Sigmoid colon (tissue), 6 donors: ENCODE measurements at regions not wholly inside any gene's neighbourhood (a gene's known extent, or its start where the extent isn't known, plus 50 kb on each side); places are given as distances from the start of the nearest gene placed in this dataset.

ENCODE experiments used
- DNase-seq: peaks from one replicate; pipeline ENCODE4 v3.0.0-alpha.2; 2019
- H3K27ac ChIP-seq, 4 donors: fragments of 200-600 bp; sonication (generic); one replicate each; pipeline ENCODE4 v1.5.1; 2016 to 2019; ENCODE audit warnings: mild to moderate bottlenecking in 1 of 4
- H3K27me3 ChIP-seq, 3 donors: fragments of 200-600 bp; sonication (generic); one replicate each; pipeline ENCODE4 v1.5.1; 2019; ENCODE audit warnings: mild to moderate bottlenecking in 1 of 3
- H3K36me3 ChIP-seq, 4 donors: fragments of 200-600 bp; sonication (generic); one replicate each; pipeline ENCODE4 v1.5.1; 2016 to 2019
- H3K4me1 ChIP-seq, 4 donors: fragments of 200-600 bp; sonication (generic); one replicate each; pipeline ENCODE4 v1.5.1; 2017 to 2019
- H3K4me3 ChIP-seq, 4 donors: fragments of 200-600 bp; sonication (generic); one replicate each; pipeline ENCODE4 v1.5.1; 2017 to 2019; ENCODE audit warnings: mild to moderate bottlenecking in 2 of 4, moderate library complexity in 1 of 4
- H3K9me3 ChIP-seq, 4 donors: fragments of 200-600 bp in 3 of 4; sonication (generic) in 3 of 4; one replicate each; pipeline versions ENCODE4 v1.5.1 to v1.6.1; 2013 to 2019
- CTCF ChIP-seq, 4 experiments: fragments of 450-650 bp in 3 of 4; fragments of 200-600 bp in 1 of 4; IDR thresholded peaks; one replicate each; pipeline ENCODE4 v1.5.1; 2016 to 2019; ENCODE audit warnings: antibody characterized with exemption in 4 of 4, mild to moderate bottlenecking in 3 of 4, moderate library complexity in 2 of 4
- EP300 ChIP-seq, 4 donors: sonication (generic); formaldehyde crosslinking; IDR thresholded peaks; one replicate each; pipeline ENCODE4 v1.6.1; 2017; ENCODE audit warnings: antibody characterized with exemption in 4 of 4
- POLR2A ChIP-seq, 2 donors: fragments of 450-650 bp; IDR thresholded peaks; one replicate each; pipeline ENCODE4 v1.6.1; 2016; ENCODE audit warnings: antibody characterized with exemption in 2 of 2, mild to moderate bottlenecking in 2 of 2, moderate library complexity in 2 of 2
- POLR2AphosphoS5 ChIP-seq, 4 donors: sonication (generic); formaldehyde crosslinking; IDR thresholded peaks; one replicate each; pipeline ENCODE4 v1.6.1; 2017; ENCODE audit warnings: antibody characterized with exemption in 4 of 4
- WGBS, 2 donors: extraction: QIAGEN DNeasy Blood & Tissue Kit; methylation state at CpG; one replicate each; pipeline ENCODE4 v1.1.7; 2013; 5-methylcytosine and 5-hydroxymethylcytosine counted together
- intact Hi-C: fragments of 100-400 bp; cut with DNase I; formaldehyde crosslinking; loops from one replicate; pipeline ENCODE4 v1.15.1; 2023
- donor health status: healthy with polysubstance abuse.
- donor health status: healthy.

- Histone ChIP-seq H3K27me3 (no peaks in the 10 kb centered on the region), H3K4me1 (no peaks in the 10 kb centered on the region), H3K9me3 (no peaks in the 10 kb centered on the region), H3K4me3 (no peak overlapping the region), H3K27ac (no peak overlapping the region), H3K36me3 (no peaks in the 10 kb centered on the region)
- no peak for DNase-seq
- no peak for TF ChIP-seq EP300 (IDR thresholded peaks at IDR 0.05)
- no peak for TF ChIP-seq POLR2A (IDR thresholded peaks at IDR 0.05)
- no peak for TF ChIP-seq CTCF (IDR thresholded peaks at IDR 0.05)
- TF ChIP-seq POLR2AphosphoS5 (IDR thresholded peaks at IDR 0.05): no peak
- intact Hi-C loops: no loop called here
Observed at GRCh38 chr15:87135109-87135508, 1055.4 kb downstream of the AGBL1 start.

GRCh38 chr15:87133704-87134103 lies 1054.0 kb downstream of the AGBL1 start:
- intact Hi-C loops: no loop called here
- Histone ChIP-seq H3K4me1 (no peaks in the 10 kb centered on the region), H3K36me3 (no peaks in the 10 kb centered on the region), H3K4me3 (no peak overlapping the region), H3K27me3 (no peaks in the 10 kb centered on the region), H3K27ac (no peak overlapping the region), H3K9me3 (no peaks in the 10 kb centered on the region)
- TF ChIP-seq EP300 (IDR thresholded peaks at IDR 0.05) (no peak), CTCF (IDR thresholded peaks at IDR 0.05) (no peak), POLR2A (IDR thresholded peaks at IDR 0.05) (no peak), POLR2AphosphoS5 (IDR thresholded peaks at IDR 0.05) (no peak)
- no peak for DNase-seq

- TF ChIP-seq CTCF (IDR thresholded peaks at IDR 0.05): no peak
- TF ChIP-seq POLR2AphosphoS5 (IDR thresholded peaks at IDR 0.05): no peak
- TF ChIP-seq POLR2A (IDR thresholded peaks at IDR 0.05): no peak
- no peak for TF ChIP-seq EP300 (IDR thresholded peaks at IDR 0.05)
- no peaks in the 10 kb centered on the region for H3K9me3 ChIP-seq
- 89 to 94% methylated on average over 1 of the region's 1 CpG for WGBS, 2 donors
- H3K27ac ChIP-seq: no peak overlapping the region
- DNase-seq: no peak
- intact Hi-C loops: no loop called here
- no peaks in the 10 kb centered on the region for H3K36me3 ChIP-seq
- H3K27me3 ChIP-seq: no peaks in the 10 kb centered on the region
- H3K4me3 ChIP-seq: no peak overlapping the region
- H3K4me1 ChIP-seq: no peaks in the 10 kb centered on the region
Observed at GRCh38 chr15:87131067-87131466, 1051.4 kb downstream of the AGBL1 start.

GRCh38 chr15:87129916-87130315 lies 1050.2 kb downstream of the AGBL1 start:
- H3K9me3 ChIP-seq: no peaks in the 10 kb centered on the region
- DNase-seq: no peak
- no peaks in the 10 kb centered on the region for H3K27me3 ChIP-seq
- H3K4me3 ChIP-seq: no peak overlapping the region
- H3K27ac ChIP-seq: no peak overlapping the region
- WGBS, 2 donors: 66 to 86% methylated on average over 1 of the region's 1 CpG
- H3K36me3 ChIP-seq: no peaks in the 10 kb centered on the region
- TF ChIP-seq POLR2A (IDR thresholded peaks at IDR 0.05) (no peak), CTCF (IDR thresholded peaks at IDR 0.05) (no peak), POLR2AphosphoS5 (IDR thresholded peaks at IDR 0.05) (no peak), EP300 (IDR thresholded peaks at IDR 0.05) (no peak)
- H3K4me1 ChIP-seq: no peaks in the 10 kb centered on the region
- intact Hi-C loops: no loop called here

- Histone ChIP-seq H3K9me3 (peaks cover 0 to 5% (median 0%) of the 10 kb centered on the region in 4 donors), H3K27me3 (no peaks in the 10 kb centered on the region), H3K27ac (no peak overlapping the region), H3K4me1 (peaks cover 0 to 2% (median 0%) of the 10 kb centered on the region in 4 donors), H3K4me3 (no peak overlapping the region), H3K36me3 (no peaks in the 10 kb centered on the region)
- intact Hi-C loops: no loop called here
- 86 to 90% methylated on average over 27 of the region's 27 CpGs for WGBS, 2 donors
- no peak for DNase-seq
- TF ChIP-seq EP300 (IDR thresholded peaks at IDR 0.05) (no peak), POLR2A (IDR thresholded peaks at IDR 0.05) (no peak), CTCF (IDR thresholded peaks at IDR 0.05) (no peak), POLR2AphosphoS5 (IDR thresholded peaks at IDR 0.05) (no peak)
Observed at GRCh38 chr15:87123676-87124382, 1044.2 kb downstream of the AGBL1 start.
